SJSA1 (cell line): ENCODE measurements at regions not wholly inside any gene's neighbourhood (a gene's known extent, or its start where the extent isn't known, plus 50 kb on each side); places are given as distances from the start of the nearest gene placed in this dataset.

Experiments
- DNase-seq, 2 experiments: peaks; one replicate each; pipeline ENCODE4 v3.0.0-alpha.2; 2015 to 2020; ENCODE audit warnings: low spot score in 2 of 2, low read depth in 1 of 2
- H3K27ac ChIP-seq: fragments of 250-450 bp; sonication (Bioruptor Pico); 2 replicates; pipeline ENCODE4 v1.5.1; 2020; ENCODE audit warnings: mild to moderate bottlenecking, moderate library complexity
- H3K27me3 ChIP-seq: fragments of 250-450 bp; sonication (Bioruptor Pico); replicated peaks from 2 replicates; pipeline ENCODE4 v1.5.1; 2020; ENCODE audit warnings: mild to moderate bottlenecking, moderate library complexity
- H3K36me3 ChIP-seq: fragments of 250-450 bp; sonication (Bioruptor Pico); 2 replicates; pipeline ENCODE4 v1.5.1; 2020; ENCODE audit warnings: mild to moderate bottlenecking
- H3K4me1 ChIP-seq: fragments of 250-450 bp; sonication (Bioruptor Pico); replicated peaks from 2 replicates; pipeline ENCODE4 v1.6.1; 2021; ENCODE audit warnings: mild to moderate bottlenecking
- H3K4me3 ChIP-seq: fragments of 250-450 bp; sonication (Bioruptor Pico); 2 replicates; pipeline ENCODE4 v1.5.1; 2020; ENCODE audit warnings: mild to moderate bottlenecking
- H3K9me3 ChIP-seq: fragments of 250-450 bp; sonication (Bioruptor Pico); replicated peaks from 2 replicates; pipeline ENCODE4 v1.5.1; 2020; ENCODE audit warnings: mild to moderate bottlenecking

- no peak for DNase-seq
- H3K4me3 ChIP-seq = no peak overlapping the region
Observed at GRCh38 chr10:78382047-78382446, 348.4 kb downstream of the RPS24 start.

GRCh38 chr10:78382772-78383171 is 349.1 kb downstream of the RPS24 start:
- H3K4me3 ChIP-seq = no peak overlapping the region
- DNase-seq = no peak
- no peaks in the 10 kb centered on the region for H3K27me3 ChIP-seq
- no peaks in the 10 kb centered on the region; the same call in 1 of the 2 replicates for H3K9me3 ChIP-seq
- no peaks in the 10 kb centered on the region for H3K36me3 ChIP-seq
- H3K4me1 ChIP-seq = peaks cover 7% of the 10 kb centered on the region
- no peak overlapping the region for H3K27ac ChIP-seq

More at GRCh38 chr10:78382047-78382446, 348.4 kb downstream of the RPS24 start:
- Histone ChIP-seq H3K27me3 (no peaks in the 10 kb centered on the region), H3K27ac (no peak overlapping the region), H3K4me1 (peaks cover 14% of the 10 kb centered on the region), H3K9me3 (no peaks in the 10 kb centered on the region; the same call in 1 of the 2 replicates), H3K36me3 (no peaks in the 10 kb centered on the region)

GRCh38 chr10:78383378-78384048 is 349.9 kb downstream of the RPS24 start:
- no peaks in the 10 kb centered on the region for H3K36me3 ChIP-seq
- no peak for DNase-seq
- H3K4me3 ChIP-seq = no peak overlapping the region
- H3K9me3 ChIP-seq = no peaks in the 10 kb centered on the region; the same call in 1 of the 2 replicates
- no peaks in the 10 kb centered on the region; the same call in none of the 2 replicates for H3K4me1 ChIP-seq
- H3K27me3 ChIP-seq = no peaks in the 10 kb centered on the region
- no peak overlapping the region for H3K27ac ChIP-seq

DNA sequence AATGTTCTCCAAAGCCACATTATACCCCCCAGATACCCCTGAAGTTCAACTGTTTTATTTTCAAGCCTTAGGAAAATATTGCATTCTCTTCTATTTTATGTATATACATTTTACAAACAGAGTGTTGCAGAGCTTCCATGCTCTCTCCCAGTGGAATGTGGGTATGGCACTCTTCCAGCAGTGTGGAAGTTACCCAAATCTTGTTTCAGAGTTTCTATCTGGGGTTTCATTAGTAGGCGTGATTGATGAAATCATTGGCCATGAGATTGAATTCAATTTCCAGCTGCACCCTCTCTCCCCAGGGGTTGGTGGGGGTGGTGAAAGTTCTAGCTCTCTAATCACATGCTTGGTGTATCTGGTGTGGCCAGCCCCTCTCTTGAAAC is 350.4 kb downstream of the RPS24 start:
- Histone ChIP-seq H3K4me1 (no peaks in the 10 kb centered on the region; the same call in 1 of the 2 replicates), H3K4me3 (no peak overlapping the region), H3K9me3 (no peaks in the 10 kb centered on the region; the same call in 1 of the 2 replicates), H3K27me3 (no peaks in the 10 kb centered on the region), H3K27ac (no peak overlapping the region), H3K36me3 (no peaks in the 10 kb centered on the region)
- DNase-seq = no peak

DNA sequence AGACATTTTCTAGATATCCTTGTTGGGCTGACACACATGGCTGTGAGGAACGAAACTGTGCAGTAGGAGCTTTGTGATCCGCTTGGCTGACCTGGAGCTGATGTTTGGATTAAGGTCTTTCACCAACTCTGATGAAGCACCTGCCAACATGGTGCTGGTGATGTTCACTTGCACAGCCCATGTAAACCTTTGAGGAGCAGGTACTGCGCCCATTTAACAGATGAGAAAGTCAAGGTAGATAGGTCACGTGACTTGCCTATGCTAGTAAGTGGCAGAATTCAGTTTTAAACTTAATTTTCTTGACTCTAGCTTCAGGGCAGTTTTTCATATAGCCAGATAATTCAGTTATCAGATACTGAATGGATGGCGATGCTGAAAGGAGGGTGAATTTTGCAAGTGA is 351.9 kb downstream of the RPS24 start:
- H3K36me3 ChIP-seq = no peaks in the 10 kb centered on the region
- no peak overlapping the region for H3K4me3 ChIP-seq
- no peak for DNase-seq
- no peaks in the 10 kb centered on the region; the same call in 1 of the 2 replicates for H3K9me3 ChIP-seq
- no peak overlapping the region for H3K27ac ChIP-seq
- H3K4me1 ChIP-seq = no peaks in the 10 kb centered on the region; the same call in 1 of the 2 replicates
- H3K27me3 ChIP-seq = no peaks in the 10 kb centered on the region

GRCh38 chr10:78386509-78386908 is 352.8 kb downstream of the RPS24 start:
- H3K4me3 ChIP-seq = no peak overlapping the region
- no peak overlapping the region for H3K27ac ChIP-seq
- DNase-seq = no peak
- H3K27me3 ChIP-seq = no peaks in the 10 kb centered on the region
- H3K36me3 ChIP-seq = no peaks in the 10 kb centered on the region
- H3K9me3 ChIP-seq = no peaks in the 10 kb centered on the region; the same call in 1 of the 2 replicates
- H3K4me1 ChIP-seq = no peaks in the 10 kb centered on the region; the same call in 1 of the 2 replicates

DNA sequence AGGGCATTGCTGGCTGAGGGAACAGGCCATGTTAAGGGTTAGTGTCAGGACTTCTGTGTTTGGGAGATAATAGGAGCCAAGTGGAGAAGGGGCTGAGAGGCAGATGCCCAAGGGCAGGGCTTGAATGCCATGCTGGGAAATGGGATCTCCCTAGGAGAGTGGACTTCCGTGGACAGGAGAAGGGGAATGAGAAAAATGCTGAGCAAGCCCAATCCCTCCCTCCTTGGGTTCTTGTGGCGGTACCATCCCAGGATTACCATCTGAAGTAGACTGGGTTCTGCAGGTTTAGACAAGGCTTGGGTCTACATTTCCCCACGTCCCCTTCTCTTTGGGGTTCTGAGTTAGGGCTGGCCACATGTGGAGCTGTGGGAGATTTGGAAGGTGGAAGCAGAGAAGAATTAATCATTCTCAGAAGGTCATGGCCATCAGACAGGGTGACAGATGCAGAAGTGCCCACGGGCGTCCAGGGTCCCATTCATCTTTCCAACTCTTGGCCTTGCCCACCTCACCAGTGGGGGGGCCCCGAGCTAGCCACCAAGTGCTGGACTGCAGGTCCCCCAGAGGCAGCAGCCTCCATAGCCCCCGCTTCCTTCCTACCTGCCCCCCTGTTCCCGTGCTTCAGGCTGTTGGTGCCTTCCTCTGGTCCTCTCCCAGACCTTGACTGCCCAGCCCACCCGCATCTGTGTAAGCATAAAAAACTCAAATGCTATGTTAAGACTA is 354.8 kb downstream of the RPS24 start:
- Histone ChIP-seq H3K27me3 (no peaks in the 10 kb centered on the region), H3K4me3 (no peak overlapping the region), H3K4me1 (no peaks in the 10 kb centered on the region; the same call in 1 of the 2 replicates), H3K9me3 (no peaks in the 10 kb centered on the region; the same call in 1 of the 2 replicates), H3K36me3 (no peaks in the 10 kb centered on the region), H3K27ac (no peak overlapping the region)
- no peak for DNase-seq

DNA sequence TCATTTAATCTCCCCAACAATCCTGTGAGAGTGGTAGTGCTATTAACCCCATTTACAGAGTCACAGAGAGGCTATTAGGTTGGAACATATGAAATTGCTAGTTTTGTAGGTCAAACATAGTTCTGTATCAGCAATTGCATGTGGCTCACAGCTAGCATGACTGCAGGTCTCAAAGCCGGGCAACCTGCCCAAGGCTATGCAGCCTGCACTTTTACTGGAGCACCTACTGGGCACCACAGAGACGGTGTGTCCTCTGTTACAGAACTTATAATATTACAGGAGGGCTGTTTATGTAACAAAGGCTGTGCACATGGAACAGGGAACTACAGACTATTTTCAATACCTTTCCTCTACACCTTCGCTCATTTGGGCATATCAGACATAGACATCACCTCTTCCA is 355.8 kb downstream of the RPS24 start:
- no peaks in the 10 kb centered on the region for H3K9me3 ChIP-seq
- no peaks in the 10 kb centered on the region for H3K36me3 ChIP-seq
- no peak for DNase-seq
- no peaks in the 10 kb centered on the region for H3K4me1 ChIP-seq
- H3K4me3 ChIP-seq = no peak overlapping the region
- no peaks in the 10 kb centered on the region for H3K27me3 ChIP-seq
- no peak overlapping the region for H3K27ac ChIP-seq

GRCh38 chr10:78390051-78390450 is 356.4 kb downstream of the RPS24 start:
- DNase-seq = no peak
- Histone ChIP-seq H3K27ac (no peak overlapping the region), H3K27me3 (no peaks in the 10 kb centered on the region)

GRCh38 chr10:78390817-78391216 is 357.2 kb downstream of the RPS24 start:
- H3K27me3 ChIP-seq = no peaks in the 10 kb centered on the region

More at GRCh38 chr10:78390051-78390450, 356.4 kb downstream of the RPS24 start:
- no peaks in the 10 kb centered on the region for H3K36me3 ChIP-seq
- H3K4me1 ChIP-seq = no peaks in the 10 kb centered on the region
- no peak overlapping the region for H3K4me3 ChIP-seq
- H3K9me3 ChIP-seq = no peaks in the 10 kb centered on the region

DNA sequence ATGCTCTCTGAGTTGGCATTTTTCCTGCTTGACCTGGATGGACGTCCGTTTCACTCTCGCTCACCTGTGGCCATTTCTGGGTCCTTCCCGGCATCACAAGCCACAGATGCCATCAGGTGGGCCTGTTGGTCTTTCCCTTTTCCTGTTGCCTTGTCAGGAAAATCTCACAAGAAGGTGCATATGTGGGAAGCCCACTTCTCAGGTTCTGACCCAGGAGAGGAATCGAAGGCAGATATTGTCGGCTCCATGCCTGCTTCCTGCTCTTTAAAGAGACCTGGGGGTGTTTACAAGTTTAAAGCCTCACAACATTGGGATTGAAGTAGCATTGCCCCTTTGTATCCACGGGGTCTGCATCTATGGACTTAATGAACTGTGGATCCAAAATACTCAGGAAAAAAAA is 357.9 kb downstream of the RPS24 start:
- no peak overlapping the region for H3K4me3 ChIP-seq
- H3K36me3 ChIP-seq = no peaks in the 10 kb centered on the region
- no peaks in the 10 kb centered on the region for H3K9me3 ChIP-seq
- H3K27me3 ChIP-seq = no peaks in the 10 kb centered on the region
- peaks cover 7% of the 10 kb centered on the region for H3K4me1 ChIP-seq
- H3K27ac ChIP-seq = no peak overlapping the region
- no peak for DNase-seq

More at GRCh38 chr10:78390817-78391216, 357.2 kb downstream of the RPS24 start:
- Histone ChIP-seq H3K36me3 (no peaks in the 10 kb centered on the region), H3K4me3 (no peak overlapping the region), H3K4me1 (no peaks in the 10 kb centered on the region), H3K27ac (no peak overlapping the region), H3K9me3 (no peaks in the 10 kb centered on the region)
- no peak for DNase-seq

GRCh38 chr10:78392197-78392596 is 358.5 kb downstream of the RPS24 start:
- Histone ChIP-seq H3K4me1 (peaks cover 11% of the 10 kb centered on the region), H3K27me3 (no peaks in the 10 kb centered on the region), H3K27ac (no peak overlapping the region), H3K4me3 (no peak overlapping the region), H3K9me3 (no peaks in the 10 kb centered on the region), H3K36me3 (no peaks in the 10 kb centered on the region)
- DNase-seq = no peak

DNA sequence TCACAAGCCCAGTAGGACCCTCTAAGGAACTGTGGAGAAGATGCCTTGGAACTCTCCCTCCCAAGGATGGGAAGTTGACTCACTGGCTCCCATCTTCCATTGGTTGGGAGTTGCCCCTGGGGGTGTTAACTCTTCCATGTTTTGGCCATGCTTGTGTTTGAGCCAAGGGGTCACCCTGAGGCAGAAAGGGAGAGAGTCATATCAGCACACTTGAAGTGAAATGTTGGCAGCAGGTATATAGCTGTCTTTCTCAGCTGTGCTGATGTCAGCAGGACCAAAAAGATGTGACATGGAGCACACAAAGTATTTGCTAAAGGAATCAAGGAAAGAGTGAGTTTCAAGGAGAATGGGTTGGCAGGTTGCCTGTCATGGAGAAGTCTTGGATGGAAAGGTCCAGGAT is 359.4 kb downstream of the RPS24 start:
- H3K27me3 ChIP-seq = no peaks in the 10 kb centered on the region
- peaks cover 13% of the 10 kb centered on the region for H3K4me1 ChIP-seq
- H3K27ac ChIP-seq = no peak overlapping the region
- DNase-seq = no peak
- no peaks in the 10 kb centered on the region for H3K36me3 ChIP-seq
- no peaks in the 10 kb centered on the region for H3K9me3 ChIP-seq
- H3K4me3 ChIP-seq = no peak overlapping the region

DNA sequence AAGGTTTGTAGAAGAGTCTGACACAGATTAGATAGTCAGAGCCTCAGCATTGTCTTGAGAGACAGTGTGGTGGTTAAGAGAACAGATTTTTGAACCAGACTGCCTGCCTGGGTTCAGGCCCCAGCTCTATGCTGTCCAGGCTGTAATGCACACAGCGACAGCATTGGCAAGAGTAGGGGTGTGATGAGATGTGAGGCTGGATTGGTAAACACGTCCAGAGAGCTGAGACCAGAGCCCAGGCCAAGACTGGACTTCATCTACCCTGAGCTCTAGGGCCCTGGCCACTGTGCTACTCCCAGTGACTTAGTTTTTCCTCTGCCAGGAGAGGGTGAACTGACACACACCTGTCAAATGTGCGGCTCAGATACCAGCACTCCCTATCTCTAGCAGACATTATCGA is 360.4 kb downstream of the RPS24 start:
- Histone ChIP-seq H3K27ac (no peak overlapping the region), H3K36me3 (no peaks in the 10 kb centered on the region)
- no peak for DNase-seq

More for the DNA sequence above, 360.4 kb downstream of the RPS24 start:
- Histone ChIP-seq H3K4me1 (peaks cover 13% of the 10 kb centered on the region), H3K27me3 (no peaks in the 10 kb centered on the region), H3K4me3 (no peak overlapping the region), H3K9me3 (no peaks in the 10 kb centered on the region)
